Activated CD4-positive, alpha-beta T cell treated with anti-CD3 and anti-CD28 coated beads, Interleukin-2, Interleukin-4, amounts not matched to agents 100 ng/mL and 50 ng/mL, durations not matched to agents 16 hours and 8 hours (primary cell): ENCODE measurements at regions not wholly inside any gene's neighbourhood (a gene's known extent, or its start where the extent isn't known, plus 50 kb on each side); places are given as distances from the start of the nearest gene placed in this dataset.
"Not testable (repeated sequence)": the region's sequence is repeated elsewhere in the genome, so short reads cannot be mapped to it uniquely, and the experiment has no call there.

Experiments used
- DNase-seq: peaks from one replicate; pipeline ENCODE4 v3.0.0-alpha.2; 2020; ENCODE audit warnings: low spot score

- peak; percentile 74 for DNase-seq
Measured at GRCh38 chr3:152196782-152197181, 71.9 kb upstream of the MBNL1 start.

GRCh38 chr3:152197451-152197850 lies 71.3 kb upstream of the MBNL1 start:
- peak; percentile 62 for DNase-seq

GRCh38 chr3:152197937-152198336 lies 70.8 kb upstream of the MBNL1 start:
- DNase-seq, result peak; percentile 42

DNA sequence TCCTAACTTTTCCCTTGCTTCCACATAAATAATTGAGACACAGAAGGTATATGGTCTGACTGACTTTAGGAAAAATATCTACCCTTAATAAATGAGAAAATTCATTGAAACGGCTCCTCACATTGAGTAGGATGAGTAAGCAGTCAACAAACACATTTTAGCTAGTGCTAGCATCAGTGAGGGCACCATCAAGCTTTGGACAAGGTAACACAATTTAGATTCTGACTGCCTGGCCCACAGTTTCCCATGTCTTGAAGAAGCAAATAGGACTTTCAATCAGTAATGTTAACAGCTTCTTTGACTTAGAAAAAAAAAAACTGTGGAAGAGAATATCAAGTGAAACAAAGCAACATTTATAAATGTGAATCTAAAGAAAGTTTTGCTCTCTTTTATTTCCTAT lies 70.1 kb upstream of the MBNL1 start:
- peak; percentile 39 for DNase-seq

- DNase-seq, result peak; percentile 49
Measured at GRCh38 chr3:152199102-152199840, 69.5 kb upstream of the MBNL1 start.

- DNase-seq, result no peak
Measured at GRCh38 chr3:152200476-152201420, 68.0 kb upstream of the MBNL1 start.

- DNase-seq, result no peak
Measured at GRCh38 chr3:152202976-152203626, 65.6 kb upstream of the MBNL1 start.

- no peak for DNase-seq
Measured at GRCh38 chr3:152203652-152204051, 65.1 kb upstream of the MBNL1 start.

DNA sequence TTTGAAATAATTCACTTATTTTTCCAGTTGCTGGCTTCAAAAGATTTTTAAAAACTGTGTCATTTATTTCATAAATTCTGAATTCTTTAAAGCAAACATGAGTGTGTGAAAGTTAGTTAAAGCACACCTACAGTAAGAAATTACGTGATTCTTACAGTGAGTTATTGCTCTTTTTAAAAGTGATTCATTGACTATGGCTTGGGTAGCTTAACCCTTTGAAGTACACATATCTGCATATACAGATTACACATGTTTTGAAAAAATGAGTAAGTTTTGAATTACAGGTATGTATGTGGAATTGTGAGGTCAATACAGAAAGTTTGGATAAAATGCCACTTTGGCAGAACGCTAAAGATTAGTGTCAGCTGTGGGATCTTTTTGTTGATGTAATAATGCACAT lies 64.5 kb upstream of the MBNL1 start:
- peak; percentile 42 for DNase-seq

- DNase-seq, result no peak
Measured at GRCh38 chr3:152205097-152205593, 63.6 kb upstream of the MBNL1 start.

GRCh38 chr3:152206243-152206760 lies 62.4 kb upstream of the MBNL1 start:
- DNase-seq, result no peak

DNA sequence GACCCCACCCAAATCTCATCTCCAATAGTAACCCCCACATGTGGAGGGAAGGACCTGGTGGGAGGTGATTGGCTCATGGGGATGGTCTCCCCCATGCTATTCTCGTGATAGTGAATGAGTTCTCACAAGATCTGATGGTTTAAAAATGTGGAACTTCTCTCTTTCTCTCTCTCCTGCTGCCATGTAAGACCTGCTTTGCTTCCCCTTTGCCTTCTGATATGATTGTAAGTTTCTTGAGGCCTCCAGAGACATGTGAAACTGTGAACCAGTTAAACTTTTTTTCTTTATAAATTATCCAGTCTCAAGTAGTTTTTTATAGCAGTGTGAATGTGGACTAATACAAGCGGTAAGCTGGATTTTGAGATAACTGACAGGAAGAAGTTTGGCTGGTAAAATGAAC lies 60.3 kb upstream of the MBNL1 start:
- no peak for DNase-seq

DNA sequence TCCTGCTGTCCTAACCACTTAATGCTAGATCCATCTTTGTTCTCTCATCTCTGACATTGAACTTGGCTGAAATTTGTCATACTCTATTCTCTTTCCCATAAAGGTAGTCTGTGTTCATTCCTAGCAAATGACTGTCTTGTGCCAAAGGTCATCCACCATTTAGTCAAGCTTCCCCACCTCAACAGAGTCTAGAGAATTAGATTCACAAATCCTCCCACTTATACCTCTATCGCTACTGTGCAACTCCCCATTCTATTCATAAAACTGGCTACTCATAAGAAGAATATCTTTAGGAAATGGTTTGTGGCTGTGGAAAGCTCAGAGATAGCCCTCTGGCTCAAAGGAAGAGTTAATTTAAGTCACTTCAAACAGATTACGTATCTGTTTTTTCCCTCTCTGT lies 59.7 kb upstream of the MBNL1 start:
- peak; percentile 55 for DNase-seq

- peak; percentile 43 for DNase-seq
Measured at GRCh38 chr3:152209776-152210175, 59.0 kb upstream of the MBNL1 start.

GRCh38 chr3:152210697-152211096 lies 58.0 kb upstream of the MBNL1 start:
- DNase-seq, result no peak

GRCh38 chr3:152211655-152212054 lies 57.1 kb upstream of the MBNL1 start:
- DNase-seq, result no peak

- no peak for DNase-seq
Measured at GRCh38 chr3:152213203-152213602, 55.5 kb upstream of the MBNL1 start.

DNA sequence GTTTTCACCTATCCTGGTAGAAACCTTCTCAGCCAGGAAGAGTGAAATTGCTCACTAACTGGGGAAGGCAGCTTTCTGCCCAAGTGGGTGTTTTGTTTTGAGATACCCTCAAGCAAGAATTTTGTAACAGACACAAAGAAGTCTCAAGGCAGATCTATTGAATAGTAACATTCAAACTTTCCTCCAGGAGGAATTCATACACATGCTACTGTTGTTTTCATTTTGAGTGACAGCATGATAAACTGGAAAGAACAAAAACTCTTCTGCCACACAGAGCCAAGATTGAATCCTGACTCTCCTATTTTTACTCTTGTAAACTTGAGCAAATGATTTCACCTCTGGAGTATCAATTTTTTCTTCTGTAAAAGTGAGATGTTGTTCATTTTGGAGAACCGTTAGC lies 54.8 kb upstream of the MBNL1 start:
- DNase-seq, result no peak

DNA sequence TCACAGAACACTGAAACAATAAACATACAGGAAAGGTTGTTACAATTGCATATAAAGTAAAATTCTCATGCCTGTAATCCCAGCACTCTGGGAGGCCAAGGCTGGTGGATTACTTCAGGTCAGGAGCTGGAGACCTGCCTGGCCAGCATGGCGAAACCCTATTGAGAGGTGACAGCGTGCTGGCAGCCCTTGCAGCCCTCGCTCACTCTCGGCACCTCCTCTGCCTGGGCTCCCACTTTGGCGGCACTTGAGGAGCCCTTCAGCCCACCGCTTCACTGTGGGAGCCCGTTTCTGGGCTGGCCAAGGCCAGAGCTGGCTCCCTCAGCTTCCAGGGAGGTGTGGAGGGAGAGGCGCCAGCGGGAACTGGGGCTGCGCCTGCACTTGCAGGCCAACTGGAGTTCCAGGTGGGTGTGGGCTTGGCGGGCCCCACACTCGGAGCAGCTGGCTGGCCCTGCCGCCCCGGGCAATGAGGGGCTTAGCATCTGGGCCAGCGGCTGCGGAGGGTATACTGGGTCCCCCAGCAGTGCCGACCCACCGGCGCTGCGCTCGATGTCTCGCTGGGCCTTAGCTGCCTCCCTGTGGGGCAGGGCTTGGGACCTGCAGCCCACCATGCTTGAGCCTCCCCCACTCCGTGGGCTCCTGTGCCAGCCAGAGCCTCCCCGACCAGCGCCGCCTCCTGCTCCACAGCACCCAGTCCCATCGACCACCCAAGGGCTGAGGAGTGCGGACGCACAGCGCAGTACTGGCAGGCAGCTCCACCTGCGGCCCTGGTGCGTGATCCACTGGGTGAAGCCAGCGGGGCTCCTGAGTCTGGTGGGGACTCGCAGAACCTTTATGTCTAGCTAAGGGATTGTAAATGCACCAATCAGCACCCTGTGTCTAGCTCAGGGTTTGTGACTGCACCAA lies 51.5 kb upstream of the MBNL1 start:
- not testable (repeated sequence) for DNase-seq

GRCh38 chr3:152218602-152219001 lies 50.1 kb upstream of the MBNL1 start:
- DNase-seq, result no peak
